A549 (cell line): ENCODE measurements at regions not wholly inside any gene's neighbourhood (a gene's known extent, or its start where the extent isn't known, plus 50 kb on each side); places are given as distances from the start of the nearest gene placed in this dataset.

ENCODE experiments used
- ATAC-seq, 2 experiments: fragments of 200-7000 bp in 1 of 2; fragments of >200 bp in 1 of 2; cut with Nextera tagmentation in 1 of 2; cut with Tn5 transposase in 1 of 2; 3 replicates each; pipeline versions ENCODE4 v1.8.0 to v1.9.1; 2018 to 2020; ENCODE audit warnings: mild to moderate bottlenecking in 1 of 2, moderate library complexity in 1 of 2
- CTCF ChIA-PET: fragments of 300-600 bp; sonication (Branson Sonifier 250); formaldehyde crosslinking; extraction: SDS; loops from one replicate; lab custom pipeline; 2021; ENCODE audit warnings: antibody characterized with exemption, inconsistent platforms; lab: Yijun Ruan, JAX
- POLR2A ChIA-PET: fragments of 350-600 bp; formaldehyde crosslinking; extraction: SDS; loops from one replicate; lab custom pipeline; 2021; ENCODE audit warnings: antibody characterized with exemption, inconsistent platforms; lab: Yijun Ruan, JAX
- DNase-seq, 2 experiments: peaks; one replicate each; pipeline versions ENCODE4 v3.0.0 to v3.0.0-alpha.2; 2011 to 2016; ENCODE audit warnings: low read depth in 1 of 2, low spot score in 1 of 2
- FAIRE-seq: peaks from 2 replicates; lab custom pipeline; 2011; peaks lifted over from hg19 to GRCh38; lab: Jason Lieb, UNC
- H3K27ac ChIP-seq, 2 experiments: fragments of >200 bp; sonication (Bioruptor Twin); formaldehyde crosslinking; 3 replicates each; pipeline ENCODE4 v1.5.1; 2016 to 2017
- H3K4me1 ChIP-seq: fragments of >200 bp; sonication (Bioruptor Twin); formaldehyde crosslinking; 3 replicates; pipeline ENCODE4 v1.6.1; 2016
- H3K4me2 ChIP-seq: fragments of >200 bp; sonication (Bioruptor Twin); formaldehyde crosslinking; 3 replicates; pipeline ENCODE4 v1.6.1; 2016
- H3K4me3 ChIP-seq: fragments of >200 bp; sonication (Bioruptor Twin); formaldehyde crosslinking; 3 replicates; pipeline ENCODE4 v1.5.1; 2016
- H3K9me3 ChIP-seq: fragments of >200 bp; sonication (Bioruptor Twin); formaldehyde crosslinking; 3 replicates; pipeline ENCODE4 v1.6.1; 2016
- CBX8 ChIP-seq: fragments of 200-600 bp; sonication (generic); IDR thresholded peaks from 2 replicates; pipeline ENCODE4 v1.6.1; 2016
- CHD2 ChIP-seq: fragments of 150-350 bp; IDR thresholded peaks from 2 replicates; pipeline ENCODE4 v1.6.1; 2014; ENCODE audit warnings: low read length; ENCODE audit not compliant: partially characterized antibody
- CHD4 ChIP-seq: fragments of 200-600 bp; sonication (generic); IDR thresholded peaks from 2 replicates; pipeline ENCODE4 v1.6.1; 2016; ENCODE audit warnings: antibody characterized with exemption, mild to moderate bottlenecking, borderline replicate concordance
- EHF ChIP-seq: fragments of 250-450 bp; sonication (Bioruptor Pico); IDR thresholded peaks from 2 replicates; pipeline ENCODE4 v1.5.0; 2020; ENCODE audit warnings: mild to moderate bottlenecking
- FOSB ChIP-seq: fragments of 250-450 bp; sonication (Bioruptor Pico); IDR thresholded peaks from 2 replicates; pipeline ENCODE4 v1.5.0; 2020; ENCODE audit warnings: mild to moderate bottlenecking, moderate library complexity
- FOSL2 ChIP-seq, 2 experiments: fragments of 450-650 bp in 1 of 2; fragments of >200 bp in 1 of 2; sonication (Bioruptor Twin) in 1 of 2; formaldehyde crosslinking; IDR thresholded peaks; 2 replicates each; pipeline versions ENCODE4 v1.5.0 to v1.6.1; 2016 to 2020; ENCODE audit warnings: mild to moderate bottlenecking in 1 of 2, moderate library complexity in 1 of 2
- HDAC2 ChIP-seq: fragments of 200-600 bp; sonication (generic); IDR thresholded peaks from 2 replicates; pipeline ENCODE4 v1.6.1; 2016
- HEYL ChIP-seq: fragments of 250-450 bp; sonication (Bioruptor Pico); IDR thresholded peaks from 2 replicates; pipeline ENCODE4 v1.8.0; 2021; ENCODE audit warnings: mild to moderate bottlenecking, moderate library complexity
- HOXB5 ChIP-seq: fragments of 250-450 bp; sonication (Bioruptor Pico); IDR thresholded peaks from 2 replicates; pipeline ENCODE4 v1.5.0; 2020; ENCODE audit warnings: mild to moderate bottlenecking, moderate library complexity
- JUN ChIP-seq, 2 experiments: fragments of >200 bp; sonication (Bioruptor Twin); formaldehyde crosslinking; IDR thresholded peaks; 2 replicates in 1 of 2; 3 replicates in 1 of 2; pipeline ENCODE4 v1.6.1; 2016 to 2017
- MAFK ChIP-seq: fragments of 450-650 bp; IDR thresholded peaks from 2 replicates; pipeline ENCODE4 v1.6.1; 2014; ENCODE audit not compliant: partially characterized antibody
- NFE2L2 ChIP-seq: fragments of 150-350 bp; conservative IDR thresholded peaks from 2 replicates; pipeline ENCODE4 v1.6.1; 2014; ENCODE audit warnings: low read length
- NPAS2 ChIP-seq: fragments of 250-450 bp; sonication (Bioruptor Pico); IDR thresholded peaks from 2 replicates; pipeline ENCODE4 v1.8.0; 2022; ENCODE audit warnings: mild to moderate bottlenecking, moderate library complexity, borderline replicate concordance
- PHF8 ChIP-seq: fragments of 200-600 bp; sonication (generic); IDR thresholded peaks from 2 replicates; pipeline ENCODE4 v1.6.1; 2016; ENCODE audit warnings: low read depth, mild to moderate bottlenecking, antibody characterized with exemption, moderate library complexity, borderline replicate concordance
- POLR2AphosphoS2 ChIP-seq: conservative IDR thresholded peaks from 2 replicates; pipeline ENCODE4 v1.6.1; 2012; ENCODE audit warnings: low read length, improper control_type of control experiment, inconsistent platforms
- RARB ChIP-seq: fragments of 250-450 bp; sonication (Bioruptor Pico); IDR thresholded peaks from 2 replicates; pipeline ENCODE4 v1.8.0; 2021; ENCODE audit warnings: mild to moderate bottlenecking, moderate library complexity
- RFX5 ChIP-seq: fragments of 450-650 bp; IDR thresholded peaks from 2 replicates; pipeline ENCODE4 v1.7.1; 2014; ENCODE audit warnings: antibody characterized with exemption, mild to moderate bottlenecking, moderate library complexity
- SMC3 ChIP-seq: fragments of >200 bp; sonication (Bioruptor Twin); formaldehyde crosslinking; IDR thresholded peaks from 3 replicates; pipeline ENCODE4 v1.6.1; 2018; ENCODE audit warnings: inconsistent platforms
- SREBF2 ChIP-seq: fragments of 450-650 bp; IDR thresholded peaks from 2 replicates; pipeline ENCODE4 v1.6.1; 2014; ENCODE audit warnings: mild to moderate bottlenecking, moderate library complexity
- TFCP2L1 ChIP-seq: fragments of 250-450 bp; sonication (Bioruptor Pico); IDR thresholded peaks from 2 replicates; pipeline ENCODE4 v1.5.0; 2021; ENCODE audit warnings: mild to moderate bottlenecking
- TP53 ChIP-seq: fragments of 250-450 bp; sonication (Bioruptor Pico); IDR thresholded peaks from 2 replicates; pipeline ENCODE4 v1.5.0; 2021; ENCODE audit warnings: mild to moderate bottlenecking, moderate library complexity
- ZC3H11A ChIP-seq: fragments of 450-650 bp; IDR thresholded peaks from 2 replicates; pipeline ENCODE4 v1.6.1; 2014; ENCODE audit warnings: antibody characterized with exemption, mild to moderate bottlenecking
- ZFP36 ChIP-seq: fragments of 450-650 bp; IDR thresholded peaks from 2 replicates; pipeline ENCODE4 v1.6.1; 2014; ENCODE audit warnings: borderline replicate concordance; ENCODE audit not compliant: partially characterized antibody
- ZNF302 ChIP-seq: fragments of 250-450 bp; sonication (Bioruptor Pico); IDR thresholded peaks from 2 replicates; pipeline ENCODE4 v1.9.0; 2021; ENCODE audit warnings: inconsistent platforms, mild to moderate bottlenecking, moderate library complexity
- ZSCAN20 ChIP-seq: fragments of 250-450 bp; sonication (Bioruptor Pico); IDR thresholded peaks from 2 replicates; pipeline ENCODE4 v1.8.0; 2022; ENCODE audit warnings: mild to moderate bottlenecking, moderate library complexity
- WGBS: methylation state at CpG from one replicate; pipeline ENCODE4 v1.1.6; 2017; ENCODE audit errors: missing lambda C conversion rate; 5-methylcytosine and 5-hydroxymethylcytosine counted together
- TF ChIP-seq, protein P1 (sequence below): fragments of >200 bp; sonication (Bioruptor Twin); formaldehyde crosslinking; IDR thresholded peaks from 3 replicates; pipeline ENCODE4 v1.6.1; 2016
- TF ChIP-seq, protein P2 (sequence below): fragments of 200-600 bp; sonication (generic); IDR thresholded peaks from 2 replicates; pipeline ENCODE4 v1.6.1; 2016; ENCODE audit warnings: antibody characterized with exemption, mild to moderate bottlenecking, moderate library complexity
- TF ChIP-seq, protein P3 (sequence below): fragments of >200 bp; sonication (Bioruptor Twin); formaldehyde crosslinking; IDR thresholded peaks from 3 replicates; pipeline ENCODE4 v1.5.1; 2016

DNA sequence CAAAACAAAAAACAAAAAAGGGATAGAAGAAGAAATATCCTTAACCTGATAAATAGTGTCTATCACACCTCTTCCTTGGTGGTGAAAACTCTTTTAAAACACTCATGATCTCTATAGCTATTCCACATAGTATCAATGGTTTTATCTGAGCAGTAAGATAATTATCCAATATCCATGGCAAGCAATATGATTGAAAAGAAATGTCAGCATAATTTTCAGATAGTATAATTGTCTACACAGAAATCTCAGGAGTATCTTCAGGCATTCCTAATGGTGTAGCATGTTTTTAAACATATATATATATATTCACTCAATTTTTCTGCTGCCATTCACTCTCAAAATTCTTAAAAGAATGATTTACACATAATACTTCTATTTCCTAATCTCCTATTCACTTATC lies 938.0 kb upstream of the SLC35B3 start:
- DNase-seq (no peak), ATAC-seq (no peak), FAIRE-seq (no peak)
- Histone ChIP-seq H3K4me1 (no peaks in the 10 kb centered on the region), H3K27ac (no peak overlapping the region), H3K4me2 (no peak overlapping the region), H3K9me3 (no peaks in the 10 kb centered on the region), H3K4me3 (no peak overlapping the region)
- CTCF ChIA-PET: no interaction called here
- TF ChIP-seq ZSCAN20 (CRISPR knock-in tag) (no peak), EHF (no peak), CBX8 (no peak), HOXB5 (CRISPR knock-in tag) (no peak), TFCP2L1 (CRISPR knock-in tag) (no peak), FOSB (no peak), ZC3H11A (no peak), TP53 (CRISPR knock-in tag) (no peak), SREBF2 (no peak), POLR2AphosphoS2 (no peak), NPAS2 (CRISPR knock-in tag) (no peak), ZNF302 (CRISPR knock-in tag) (no peak)
- TF ChIP-seq, protein P1, sequence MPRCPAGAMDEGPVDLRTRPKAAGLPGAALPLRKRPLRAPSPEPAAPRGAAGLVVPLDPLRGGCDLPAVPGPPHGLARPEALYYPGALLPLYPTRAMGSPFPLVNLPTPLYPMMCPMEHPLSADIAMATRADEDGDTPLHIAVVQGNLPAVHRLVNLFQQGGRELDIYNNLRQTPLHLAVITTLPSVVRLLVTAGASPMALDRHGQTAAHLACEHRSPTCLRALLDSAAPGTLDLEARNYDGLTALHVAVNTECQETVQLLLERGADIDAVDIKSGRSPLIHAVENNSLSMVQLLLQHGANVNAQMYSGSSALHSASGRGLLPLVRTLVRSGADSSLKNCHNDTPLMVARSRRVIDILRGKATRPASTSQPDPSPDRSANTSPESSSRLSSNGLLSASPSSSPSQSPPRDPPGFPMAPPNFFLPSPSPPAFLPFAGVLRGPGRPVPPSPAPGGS: no peak
- TF ChIP-seq, protein P2, sequence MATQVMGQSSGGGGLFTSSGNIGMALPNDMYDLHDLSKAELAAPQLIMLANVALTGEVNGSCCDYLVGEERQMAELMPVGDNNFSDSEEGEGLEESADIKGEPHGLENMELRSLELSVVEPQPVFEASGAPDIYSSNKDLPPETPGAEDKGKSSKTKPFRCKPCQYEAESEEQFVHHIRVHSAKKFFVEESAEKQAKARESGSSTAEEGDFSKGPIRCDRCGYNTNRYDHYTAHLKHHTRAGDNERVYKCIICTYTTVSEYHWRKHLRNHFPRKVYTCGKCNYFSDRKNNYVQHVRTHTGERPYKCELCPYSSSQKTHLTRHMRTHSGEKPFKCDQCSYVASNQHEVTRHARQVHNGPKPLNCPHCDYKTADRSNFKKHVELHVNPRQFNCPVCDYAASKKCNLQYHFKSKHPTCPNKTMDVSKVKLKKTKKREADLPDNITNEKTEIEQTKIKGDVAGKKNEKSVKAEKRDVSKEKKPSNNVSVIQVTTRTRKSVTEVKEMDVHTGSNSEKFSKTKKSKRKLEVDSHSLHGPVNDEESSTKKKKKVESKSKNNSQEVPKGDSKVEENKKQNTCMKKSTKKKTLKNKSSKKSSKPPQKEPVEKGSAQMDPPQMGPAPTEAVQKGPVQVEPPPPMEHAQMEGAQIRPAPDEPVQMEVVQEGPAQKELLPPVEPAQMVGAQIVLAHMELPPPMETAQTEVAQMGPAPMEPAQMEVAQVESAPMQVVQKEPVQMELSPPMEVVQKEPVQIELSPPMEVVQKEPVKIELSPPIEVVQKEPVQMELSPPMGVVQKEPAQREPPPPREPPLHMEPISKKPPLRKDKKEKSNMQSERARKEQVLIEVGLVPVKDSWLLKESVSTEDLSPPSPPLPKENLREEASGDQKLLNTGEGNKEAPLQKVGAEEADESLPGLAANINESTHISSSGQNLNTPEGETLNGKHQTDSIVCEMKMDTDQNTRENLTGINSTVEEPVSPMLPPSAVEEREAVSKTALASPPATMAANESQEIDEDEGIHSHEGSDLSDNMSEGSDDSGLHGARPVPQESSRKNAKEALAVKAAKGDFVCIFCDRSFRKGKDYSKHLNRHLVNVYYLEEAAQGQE: no peak
- POLR2A ChIA-PET: no interaction called here

- no peak for DNase-seq
- H3K4me1 ChIP-seq: no peaks in the 10 kb centered on the region
- H3K27ac ChIP-seq: no peak overlapping the region
- WGBS: 11% methylated on average over 2 of the region's 2 CpGs
- no peak for ATAC-seq
- no peaks in the 10 kb centered on the region for H3K9me3 ChIP-seq
- TF ChIP-seq RFX5 (no peak), JUN (IDR thresholded peaks at IDR 0.05) (no peak), MAFK (no peak), SMC3 (no peak), ZSCAN20 (CRISPR knock-in tag) (no peak), ZFP36 (no peak), NFE2L2 (no peak), TFCP2L1 (CRISPR knock-in tag) (no peak), CHD4 (no peak), CHD2 (no peak), HDAC2 (no peak), HEYL (CRISPR knock-in tag) (no peak), RARB (CRISPR knock-in tag) (no peak), FOSL2 (IDR thresholded peaks at IDR 0.05) (no peak), FOSL2 (CRISPR knock-in tag; IDR thresholded peaks at IDR 0.05) (no peak), PHF8 (no peak)
- TF ChIP-seq, protein P2: no peak
- TF ChIP-seq, protein P3, sequence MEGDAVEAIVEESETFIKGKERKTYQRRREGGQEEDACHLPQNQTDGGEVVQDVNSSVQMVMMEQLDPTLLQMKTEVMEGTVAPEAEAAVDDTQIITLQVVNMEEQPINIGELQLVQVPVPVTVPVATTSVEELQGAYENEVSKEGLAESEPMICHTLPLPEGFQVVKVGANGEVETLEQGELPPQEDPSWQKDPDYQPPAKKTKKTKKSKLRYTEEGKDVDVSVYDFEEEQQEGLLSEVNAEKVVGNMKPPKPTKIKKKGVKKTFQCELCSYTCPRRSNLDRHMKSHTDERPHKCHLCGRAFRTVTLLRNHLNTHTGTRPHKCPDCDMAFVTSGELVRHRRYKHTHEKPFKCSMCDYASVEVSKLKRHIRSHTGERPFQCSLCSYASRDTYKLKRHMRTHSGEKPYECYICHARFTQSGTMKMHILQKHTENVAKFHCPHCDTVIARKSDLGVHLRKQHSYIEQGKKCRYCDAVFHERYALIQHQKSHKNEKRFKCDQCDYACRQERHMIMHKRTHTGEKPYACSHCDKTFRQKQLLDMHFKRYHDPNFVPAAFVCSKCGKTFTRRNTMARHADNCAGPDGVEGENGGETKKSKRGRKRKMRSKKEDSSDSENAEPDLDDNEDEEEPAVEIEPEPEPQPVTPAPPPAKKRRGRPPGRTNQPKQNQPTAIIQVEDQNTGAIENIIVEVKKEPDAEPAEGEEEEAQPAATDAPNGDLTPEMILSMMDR: no peak
- ChIA-PET POLR2A (no interaction called here), CTCF (interaction anchor here (1.5 kb wide), 1 partner anchor 1059 kb away, joined by 3 read pairs; no protein-coding TSS in a partner anchor)
- no peak for FAIRE-seq
- no peak overlapping the region for H3K4me2 ChIP-seq
- H3K4me3 ChIP-seq: no peak overlapping the region
Measured at GRCh38 chr6:9370480-9370879, 935.1 kb upstream of the SLC35B3 start.
